B cell (primary cell): ENCODE measurements at regions not wholly inside any gene's neighbourhood (a gene's known extent, or its start where the extent isn't known, plus 50 kb on each side); places are given as distances from the start of the nearest gene placed in this dataset.

ENCODE experiments used
- ATAC-seq: fragments of 200-7000 bp; cut with Tn5 transposase; one replicate; pipeline ENCODE4 v1.10.0; 2021; ENCODE audit warnings: low read depth, mild to moderate bottlenecking, moderate number of reproducible peaks, moderate library complexity
- CTCF ChIA-PET: fragments of 350-600 bp; sonication (Branson Sonifier 250); formaldehyde crosslinking; loops from one replicate; lab custom pipeline; 2021; ENCODE audit warnings: antibody characterized with exemption, inconsistent platforms; lab: Charles Lee
- POLR2A ChIA-PET: fragments of 350-600 bp; sonication (Branson Sonifier 250); formaldehyde crosslinking; loops from one replicate; lab custom pipeline; 2021; ENCODE audit warnings: antibody characterized with exemption; lab: Charles Lee
- DNase-seq: peaks from one replicate; pipeline ENCODE4 v3.0.0; 2013
- H2AFZ ChIP-seq: 2 replicates; pipeline ENCODE4 v1.6.1; 2012; ENCODE audit warnings: mild to moderate bottlenecking, low read depth, low read length; ENCODE audit not compliant: insufficient read depth, poor library complexity, severe bottlenecking
- H3K27ac ChIP-seq, 2 donors: 1 replicate in 1 of 2; 2 replicates in 1 of 2; pipeline ENCODE4 v1.5.1; 2012 to 2013; ENCODE audit warnings: low read length in 2 of 2, mild to moderate bottlenecking in 2 of 2, moderate library complexity in 1 of 2
- H3K27me3 ChIP-seq, 4 experiments: fragments of 200-600 bp in 1 of 4; sonication (generic) in 1 of 4; replicated peaks in 1 of 4; 1 replicate in 2 of 4; 2 replicates in 2 of 4; pipeline versions ENCODE4 v1.6.1 to v1.7.0; 2013 to 2016; ENCODE audit warnings: low read length in 3 of 4, mild to moderate bottlenecking in 2 of 4, mixed read lengths in 1 of 4, moderate library complexity in 1 of 4; ENCODE audit not compliant: insufficient read depth in 4 of 4, control insufficient read depth in 3 of 4; ENCODE audit errors: control extremely low read depth in 1 of 4
- H3K36me3 ChIP-seq, 2 experiments: replicated peaks in 1 of 2; 1 replicate in 1 of 2; 2 replicates in 1 of 2; pipeline versions ENCODE4 v1.6.1 to v1.7.1; 2013; ENCODE audit warnings: low read length in 1 of 2; ENCODE audit not compliant: insufficient read depth in 2 of 2, control insufficient read depth in 1 of 2; ENCODE audit errors: control extremely low read depth in 1 of 2, extremely low read depth in 1 of 2
- H3K4me1 ChIP-seq, 2 donors: fragments of 200-600 bp in 1 of 2; sonication (generic) in 1 of 2; 1 replicate in 1 of 2; 2 replicates in 1 of 2; pipeline versions ENCODE4 v1.5.1 to v1.6.1; 2013 to 2017; ENCODE audit warnings: low read length in 2 of 2; ENCODE audit not compliant: control insufficient read depth in 2 of 2, insufficient read depth in 2 of 2
- H3K4me2 ChIP-seq: replicated peaks from 2 replicates; pipeline ENCODE3; 2012; ENCODE audit warnings: mild to moderate bottlenecking, low read depth, low read length; ENCODE audit not compliant: poor library complexity, severe bottlenecking
- H3K4me3 ChIP-seq, 5 experiments: fragments of 200-600 bp in 1 of 5; sonication (generic) in 1 of 5; 1 replicate in 3 of 5; 2 replicates in 2 of 5; pipeline versions ENCODE4 v1.5.1 to v1.7.0; 2011 to 2016; ENCODE audit warnings: low read length in 4 of 5, mild to moderate bottlenecking in 4 of 5, low read depth in 2 of 5, control low read depth in 1 of 5, moderate library complexity in 1 of 5; ENCODE audit not compliant: insufficient read depth in 1 of 5; ENCODE audit errors: control extremely low read depth in 1 of 5, extremely low read depth in 1 of 5
- H3K79me2 ChIP-seq: fragments of 200-600 bp; sonication (generic); one replicate; pipeline ENCODE4 v1.6.0; 2016; ENCODE audit warnings: low read length; ENCODE audit not compliant: control insufficient read depth, insufficient read depth
- H3K9ac ChIP-seq: fragments of 200-600 bp; sonication (generic); 2 replicates; pipeline ENCODE4 v1.6.1; 2017; ENCODE audit warnings: mild to moderate bottlenecking, low read length, moderate library complexity
- H3K9me3 ChIP-seq, 3 donors: one replicate each; pipeline versions ENCODE4 v1.6.1 to v1.7.1; 2013; ENCODE audit warnings: low read length in 2 of 3; ENCODE audit not compliant: control insufficient read depth in 2 of 3, insufficient read depth in 1 of 3; ENCODE audit errors: control extremely low read depth in 1 of 3
- H4K20me1 ChIP-seq: 2 replicates; pipeline ENCODE4 v1.6.0; 2012; ENCODE audit warnings: mild to moderate bottlenecking, low read length; ENCODE audit not compliant: insufficient read depth, control insufficient read depth, poor library complexity, severe bottlenecking
- H3K27ac Mint-ChIP-seq: one replicate; pipeline ENCODE4 v1.8.0; 2021; ENCODE audit warnings: mixed read lengths
- H3K27me3 Mint-ChIP-seq: one replicate; pipeline ENCODE4 v1.8.0; 2021; ENCODE audit warnings: mixed read lengths
- H3K4me1 Mint-ChIP-seq: one replicate; pipeline ENCODE4 v1.8.0; 2021; ENCODE audit warnings: mixed read lengths
- H3K4me3 Mint-ChIP-seq: one replicate; pipeline ENCODE4 v1.8.0; 2021; ENCODE audit warnings: mixed read lengths
- H3K9me3 Mint-ChIP-seq: one replicate; pipeline ENCODE4 v1.8.0; 2022; ENCODE audit warnings: mixed read lengths; ENCODE audit not compliant: insufficient read depth
- EZH2 ChIP-seq: IDR thresholded peaks from 2 replicates; pipeline ENCODE4 v1.6.1; 2012; ENCODE audit warnings: borderline replicate concordance, low read depth, mild to moderate bottlenecking, moderate library complexity, low read length; ENCODE audit not compliant: insufficient read depth, poor library complexity, severe bottlenecking
- WGBS: methylation state at CpG from one replicate; pipeline ENCODE4 v1.1.5; 2013; ENCODE audit warnings: missing lambda C conversion rate; ENCODE audit not compliant: insufficient coverage; 5-methylcytosine and 5-hydroxymethylcytosine counted together
- intact Hi-C: fragments of 100-400 bp; cut with micrococcal nuclease; formaldehyde crosslinking; loops from one replicate; pipeline ENCODE4 v1.10.0; 2022
- TF ChIP-seq, protein P1 (sequence below): fragments of 200-600 bp; IDR thresholded peaks from one replicate; pipeline ENCODE4 v1.8.0; 2022; ENCODE audit warnings: antibody characterized with exemption, mild to moderate bottlenecking

DNA sequence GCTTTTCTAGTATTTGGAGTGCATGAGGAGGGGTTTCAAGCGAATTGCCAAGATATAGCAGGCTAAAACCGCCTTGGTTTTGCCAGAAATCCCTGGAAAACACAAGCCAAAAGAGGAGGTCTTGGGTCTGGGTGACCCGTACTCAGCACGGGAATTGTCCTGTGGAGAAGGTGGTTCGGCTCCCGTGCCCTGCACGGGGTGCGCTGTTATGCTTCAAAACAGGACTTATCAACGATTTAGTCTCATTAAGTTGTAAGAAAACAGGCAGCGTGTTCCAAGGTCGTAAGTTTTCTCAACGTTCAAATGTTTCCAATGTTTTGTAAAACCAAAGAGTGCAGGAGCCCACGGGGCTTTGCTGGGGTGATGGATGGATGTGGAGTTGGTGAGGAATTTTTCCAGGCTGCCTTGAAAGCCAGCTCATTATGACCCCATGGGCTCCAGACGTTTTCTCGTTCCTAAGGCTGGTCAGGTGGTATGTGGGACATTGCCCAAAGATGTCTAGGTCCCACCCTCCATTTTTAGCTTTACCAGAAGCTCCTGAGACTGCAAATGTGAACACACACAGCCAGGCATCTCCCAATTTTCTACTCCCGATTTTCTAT, 75.4 kb upstream of the CLDN14 start:
- Histone ChIP-seq H3K4me2 (no peak overlapping the region), H3K79me2 (no peaks in the 10 kb centered on the region), H3K36me3 (no peaks in the 10 kb centered on the region), H3K27me3 (no peaks in the 10 kb centered on the region), H2AFZ (no peak overlapping the region), H3K4me1 (no peaks in the 10 kb centered on the region), H3K9ac (no peak overlapping the region), H3K4me3 (no peak overlapping the region), H3K27ac (no peak overlapping the region), H4K20me1 (no peaks in the 10 kb centered on the region), H3K9me3 (peaks cover 0 to 3% (median 0%) of the 10 kb centered on the region in 3 donors)
- no peak for ATAC-seq
- H3K27ac Mint-ChIP-seq = no peak overlapping the region
- H3K4me1 Mint-ChIP-seq = no peaks in the 10 kb centered on the region
- H3K27me3 Mint-ChIP-seq = peaks cover 17% of the 10 kb centered on the region
- 82% methylated on average over 14 of the region's 16 CpGs for WGBS
- DNase-seq = no peak
- ChIA-PET CTCF (no interaction called here), POLR2A (no interaction called here)
- TF ChIP-seq EZH2 = no peak
- TF ChIP-seq, protein P1, sequence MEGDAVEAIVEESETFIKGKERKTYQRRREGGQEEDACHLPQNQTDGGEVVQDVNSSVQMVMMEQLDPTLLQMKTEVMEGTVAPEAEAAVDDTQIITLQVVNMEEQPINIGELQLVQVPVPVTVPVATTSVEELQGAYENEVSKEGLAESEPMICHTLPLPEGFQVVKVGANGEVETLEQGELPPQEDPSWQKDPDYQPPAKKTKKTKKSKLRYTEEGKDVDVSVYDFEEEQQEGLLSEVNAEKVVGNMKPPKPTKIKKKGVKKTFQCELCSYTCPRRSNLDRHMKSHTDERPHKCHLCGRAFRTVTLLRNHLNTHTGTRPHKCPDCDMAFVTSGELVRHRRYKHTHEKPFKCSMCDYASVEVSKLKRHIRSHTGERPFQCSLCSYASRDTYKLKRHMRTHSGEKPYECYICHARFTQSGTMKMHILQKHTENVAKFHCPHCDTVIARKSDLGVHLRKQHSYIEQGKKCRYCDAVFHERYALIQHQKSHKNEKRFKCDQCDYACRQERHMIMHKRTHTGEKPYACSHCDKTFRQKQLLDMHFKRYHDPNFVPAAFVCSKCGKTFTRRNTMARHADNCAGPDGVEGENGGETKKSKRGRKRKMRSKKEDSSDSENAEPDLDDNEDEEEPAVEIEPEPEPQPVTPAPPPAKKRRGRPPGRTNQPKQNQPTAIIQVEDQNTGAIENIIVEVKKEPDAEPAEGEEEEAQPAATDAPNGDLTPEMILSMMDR = no peak
- peaks cover 8% of the 10 kb centered on the region for H3K9me3 Mint-ChIP-seq
- intact Hi-C loops = no loop called here
- H3K4me3 Mint-ChIP-seq = no peak overlapping the region

DNA sequence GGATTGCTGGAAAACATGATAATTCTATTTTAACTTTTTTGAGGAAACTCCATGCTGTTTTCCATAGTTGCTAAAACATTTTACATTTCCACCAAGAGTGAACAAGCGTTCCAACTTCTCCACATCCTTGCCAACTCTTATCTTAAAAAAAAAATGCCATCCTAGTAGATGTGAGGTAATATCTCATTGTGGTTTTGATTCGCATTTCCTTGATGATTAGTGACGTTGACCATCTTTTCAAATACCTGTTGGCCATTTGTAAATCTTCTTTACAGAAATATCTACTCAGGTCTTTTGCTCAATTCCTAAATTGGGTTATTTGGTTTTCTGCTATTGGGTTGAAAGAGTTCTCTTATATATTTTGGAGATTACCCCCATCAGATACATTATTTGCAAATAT, 77.4 kb upstream of the CLDN14 start:
- Histone ChIP-seq H3K27ac (no peak overlapping the region), H3K27me3 (no peaks in the 10 kb centered on the region), H3K4me3 (no peak overlapping the region), H3K9me3 (peaks cover 0 to 3% (median 0%) of the 10 kb centered on the region in 3 donors), H3K36me3 (no peaks in the 10 kb centered on the region), H3K4me1 (no peaks in the 10 kb centered on the region), H3K4me2 (no peak overlapping the region), H2AFZ (no peak overlapping the region), H3K79me2 (no peaks in the 10 kb centered on the region), H3K9ac (no peak overlapping the region), H4K20me1 (no peaks in the 10 kb centered on the region)
- Mint-ChIP-seq H3K4me3 (no peak overlapping the region), H3K27ac (no peak overlapping the region), H3K9me3 (peaks cover 8% of the 10 kb centered on the region), H3K4me1 (no peaks in the 10 kb centered on the region), H3K27me3 (peaks cover 28% of the 10 kb centered on the region)
- ChIA-PET POLR2A (no interaction called here), CTCF (no interaction called here)
- no CpG with 5 or more reads among the region's 3 CpGs for WGBS
- DNase-seq (no peak), ATAC-seq (no peak)
- TF ChIP-seq, protein P1 = no peak
- no peak for TF ChIP-seq EZH2
- intact Hi-C loops = no loop called here
